CD4-positive, alpha-beta T cell (primary cell): ENCODE measurements at regions not wholly inside any gene's neighbourhood (a gene's known extent, or its start where the extent isn't known, plus 50 kb on each side); places are given as distances from the start of the nearest gene placed in this dataset.
"Not testable (repeated sequence)": the region's sequence is repeated elsewhere in the genome, so short reads cannot be mapped to it uniquely, and the experiment has no call there.

Experiments
- ATAC-seq: fragments of 200-7000 bp; cut with Tn5 transposase; one replicate; pipeline ENCODE4 v1.10.0; 2022; ENCODE audit warnings: mild to moderate bottlenecking; ENCODE audit not compliant: poor library complexity
- CTCF ChIA-PET: fragments of 350-600 bp; sonication (Branson Sonifier 250); formaldehyde crosslinking; loops from one replicate; lab custom pipeline; 2021; ENCODE audit warnings: antibody characterized with exemption, inconsistent platforms; lab: Charles Lee
- POLR2A ChIA-PET: fragments of 350-600 bp; sonication (Branson Sonifier 250); formaldehyde crosslinking; loops from one replicate; lab custom pipeline; 2021; ENCODE audit warnings: antibody characterized with exemption, inconsistent platforms; lab: Charles Lee
- DNase-seq, 14 experiments: peaks; one replicate each; pipeline ENCODE4 v3.0.0-alpha.2; 2013 to 2020; ENCODE audit warnings: mixed read lengths in 2 of 14
- H3K27ac ChIP-seq, 2 donors: one replicate each; pipeline versions ENCODE4 v1.5.1 to v1.7.0; 2013; ENCODE audit warnings: low read length in 2 of 2, low read depth in 1 of 2, mild to moderate bottlenecking in 1 of 2
- H3K27me3 ChIP-seq, 2 experiments: 1 replicate in 1 of 2; 2 replicates in 1 of 2; pipeline versions ENCODE4 v1.6.1 to v1.7.0; 2013; ENCODE audit warnings: low read length in 2 of 2, control low read depth in 1 of 2, mild to moderate bottlenecking in 1 of 2, moderate library complexity in 1 of 2; ENCODE audit not compliant: insufficient read depth in 2 of 2, control insufficient read depth in 1 of 2
- H3K36me3 ChIP-seq: one replicate; pipeline ENCODE4 v1.6.1; 2013; ENCODE audit warnings: low read length, control low read depth; ENCODE audit not compliant: insufficient read depth
- H3K4me1 ChIP-seq: one replicate; pipeline ENCODE4 v1.6.1; 2013; ENCODE audit warnings: low read length, control low read depth; ENCODE audit not compliant: insufficient read depth
- H3K4me3 ChIP-seq: one replicate; pipeline ENCODE4 v1.5.1; 2013; ENCODE audit warnings: mild to moderate bottlenecking, low read length, moderate library complexity
- H3K9me3 ChIP-seq, 2 experiments: 1 replicate in 1 of 2; 2 replicates in 1 of 2; pipeline versions ENCODE4 v1.6.1 to v1.7.0; 2013; ENCODE audit warnings: low read length in 2 of 2, mild to moderate bottlenecking in 2 of 2, control low read depth in 1 of 2, moderate library complexity in 1 of 2; ENCODE audit not compliant: control insufficient read depth in 1 of 2, insufficient read depth in 1 of 2
- H3K27ac Mint-ChIP-seq: one replicate; pipeline ENCODE4 v1.8.0; 2020; ENCODE audit warnings: mixed read lengths
- H3K27me3 Mint-ChIP-seq: one replicate; pipeline ENCODE4 v1.8.0; 2021; ENCODE audit warnings: mixed read lengths
- H3K36me3 Mint-ChIP-seq: one replicate; pipeline ENCODE4 v1.8.0; 2021; ENCODE audit warnings: low read depth, mixed read lengths
- H3K4me1 Mint-ChIP-seq: one replicate; pipeline ENCODE4 v1.8.0; 2021; ENCODE audit warnings: low read depth, mixed read lengths
- H3K4me3 Mint-ChIP-seq: one replicate; pipeline ENCODE4 v1.8.0; 2020; ENCODE audit warnings: mild to moderate bottlenecking, mixed read lengths
- H3K9me3 Mint-ChIP-seq: one replicate; pipeline ENCODE4 v1.8.0; 2020; ENCODE audit warnings: mixed read lengths
- intact Hi-C, 2 experiments: fragments of 100-400 bp; cut with DNase I in 1 of 2; cut with micrococcal nuclease in 1 of 2; formaldehyde crosslinking; loops; one replicate each; pipeline versions ENCODE4 v1.15.1 to v1.9.0; 2023 to 2025; cut with DNase I, micrococcal nuclease
- TF ChIP-seq, protein P1 (sequence below): fragments of 200-600 bp; IDR thresholded peaks from one replicate; pipeline ENCODE4 v1.8.0; 2022; ENCODE audit warnings: antibody characterized with exemption, mild to moderate bottlenecking

DNA sequence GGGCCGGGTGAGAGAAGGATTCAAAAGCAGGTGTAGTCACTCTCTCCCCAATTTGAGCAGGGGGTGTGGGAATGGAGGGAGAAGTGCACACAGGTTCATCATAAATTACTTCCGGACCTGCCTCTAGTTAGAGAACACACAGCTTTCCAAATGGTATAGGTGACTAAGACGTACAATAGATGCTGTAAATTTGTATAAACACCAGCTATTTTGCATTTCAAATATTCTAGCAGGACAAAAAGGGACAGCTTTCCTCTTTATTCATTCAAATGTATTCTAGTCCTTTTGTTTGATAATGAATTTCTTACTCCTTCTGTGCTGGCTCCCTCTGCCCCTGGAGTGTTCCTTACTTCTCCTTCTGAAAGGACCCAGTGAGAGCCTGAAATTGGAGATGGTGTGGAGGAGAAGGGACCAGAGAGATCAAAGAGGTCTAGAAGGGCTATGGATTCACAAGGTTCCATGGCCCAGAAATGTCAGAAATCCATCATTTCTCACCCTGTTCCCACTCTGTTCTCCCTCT lies 53.2 kb upstream of the SH3BP4 start:
- Histone ChIP-seq H3K36me3 (no peaks in the 10 kb centered on the region), H3K4me1 (no peaks in the 10 kb centered on the region), H3K9me3 (no peaks in the 10 kb centered on the region), H3K27ac (no peak overlapping the region), H3K27me3 (no peaks in the 10 kb centered on the region), H3K4me3 (no peak overlapping the region)
- Mint-ChIP-seq H3K4me3 (no peak overlapping the region), H3K27ac (no peak overlapping the region), H3K9me3 (no peaks in the 10 kb centered on the region), H3K36me3 (no peaks in the 10 kb centered on the region), H3K4me1 (no peaks in the 10 kb centered on the region), H3K27me3 (no peaks in the 10 kb centered on the region)
- TF ChIP-seq, protein P1, sequence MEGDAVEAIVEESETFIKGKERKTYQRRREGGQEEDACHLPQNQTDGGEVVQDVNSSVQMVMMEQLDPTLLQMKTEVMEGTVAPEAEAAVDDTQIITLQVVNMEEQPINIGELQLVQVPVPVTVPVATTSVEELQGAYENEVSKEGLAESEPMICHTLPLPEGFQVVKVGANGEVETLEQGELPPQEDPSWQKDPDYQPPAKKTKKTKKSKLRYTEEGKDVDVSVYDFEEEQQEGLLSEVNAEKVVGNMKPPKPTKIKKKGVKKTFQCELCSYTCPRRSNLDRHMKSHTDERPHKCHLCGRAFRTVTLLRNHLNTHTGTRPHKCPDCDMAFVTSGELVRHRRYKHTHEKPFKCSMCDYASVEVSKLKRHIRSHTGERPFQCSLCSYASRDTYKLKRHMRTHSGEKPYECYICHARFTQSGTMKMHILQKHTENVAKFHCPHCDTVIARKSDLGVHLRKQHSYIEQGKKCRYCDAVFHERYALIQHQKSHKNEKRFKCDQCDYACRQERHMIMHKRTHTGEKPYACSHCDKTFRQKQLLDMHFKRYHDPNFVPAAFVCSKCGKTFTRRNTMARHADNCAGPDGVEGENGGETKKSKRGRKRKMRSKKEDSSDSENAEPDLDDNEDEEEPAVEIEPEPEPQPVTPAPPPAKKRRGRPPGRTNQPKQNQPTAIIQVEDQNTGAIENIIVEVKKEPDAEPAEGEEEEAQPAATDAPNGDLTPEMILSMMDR: no peak
- ChIA-PET CTCF (no interaction called here), POLR2A (no interaction called here)
- ATAC-seq (no peak), DNase-seq (no peak)
- intact Hi-C loops: no loop called here

DNA sequence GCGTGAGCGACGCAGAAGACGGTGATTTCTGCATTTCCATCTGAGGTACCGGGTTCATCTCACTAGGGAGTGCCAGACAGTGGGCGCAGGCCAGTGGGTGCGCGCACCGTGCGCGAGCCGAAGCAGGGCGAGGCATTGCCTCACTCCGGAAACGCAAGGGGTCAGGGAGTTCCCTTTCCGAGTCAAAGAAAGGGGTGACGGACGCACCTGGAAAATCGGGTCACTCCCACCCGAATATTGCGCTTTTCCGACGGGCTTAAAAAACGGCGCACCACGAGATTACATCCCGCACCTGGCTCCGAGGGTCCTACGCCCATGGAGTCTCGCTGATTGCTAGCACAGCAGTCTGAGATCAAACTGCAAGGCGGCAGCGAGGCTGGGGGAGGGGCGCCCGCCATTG lies 63.4 kb upstream of the SH3BP4 start:
- H3K27ac ChIP-seq, H3K9me3 Mint-ChIP-seq, H3K4me1 ChIP-seq, H3K4me3 ChIP-seq, ATAC-seq, H3K36me3 ChIP-seq, intact Hi-C loops, H3K36me3 Mint-ChIP-seq, H3K27me3 ChIP-seq, POLR2A ChIA-PET, DNase-seq, CTCF ChIA-PET, H3K4me1 Mint-ChIP-seq, H3K27ac Mint-ChIP-seq, H3K9me3 ChIP-seq: not testable (repeated sequence)
- peaks cover 17% of the 10 kb centered on the region for H3K27me3 Mint-ChIP-seq
- H3K4me3 Mint-ChIP-seq: peak overlapping the region; percentile 30

DNA sequence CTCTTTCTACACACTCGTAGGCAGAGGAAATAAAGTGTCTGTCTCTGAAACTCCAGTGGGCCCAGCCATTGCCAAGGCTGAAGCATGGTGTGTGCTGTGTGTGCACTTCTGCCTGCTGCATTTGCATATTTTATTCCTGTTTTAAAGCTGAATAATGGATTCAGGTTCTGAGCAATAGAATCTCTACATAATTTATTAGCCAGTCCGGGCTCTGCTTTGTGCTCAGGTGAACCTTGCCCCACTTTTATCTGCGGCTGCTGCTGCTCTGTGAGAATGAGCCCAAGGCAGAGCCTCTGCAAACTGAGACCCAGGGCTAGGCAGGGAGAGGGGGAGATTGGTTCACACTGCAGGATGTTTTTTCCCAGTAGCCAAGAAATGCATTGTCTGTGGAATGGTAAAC lies 64.6 kb upstream of the SH3BP4 start:
- Mint-ChIP-seq H3K27me3 (peaks cover 22% of the 10 kb centered on the region), H3K4me3 (no peak overlapping the region), H3K9me3 (no peaks in the 10 kb centered on the region), H3K4me1 (no peaks in the 10 kb centered on the region), H3K36me3 (no peaks in the 10 kb centered on the region), H3K27ac (no peak overlapping the region)
- ChIA-PET POLR2A (no interaction called here), CTCF (no interaction called here)
- intact Hi-C loops: no loop called here
- H3K9me3 ChIP-seq: peaks cover 0 to 5% of the 10 kb centered on the region in 2 experiments
- H3K4me3 ChIP-seq: no peak overlapping the region
- no peaks in the 10 kb centered on the region for H3K27me3 ChIP-seq
- no peaks in the 10 kb centered on the region for H3K4me1 ChIP-seq
- no peak overlapping the region for H3K27ac ChIP-seq
- DNase-seq (no peak), ATAC-seq (no peak)
- TF ChIP-seq, protein P1: no peak
- H3K36me3 ChIP-seq: no peaks in the 10 kb centered on the region

DNA sequence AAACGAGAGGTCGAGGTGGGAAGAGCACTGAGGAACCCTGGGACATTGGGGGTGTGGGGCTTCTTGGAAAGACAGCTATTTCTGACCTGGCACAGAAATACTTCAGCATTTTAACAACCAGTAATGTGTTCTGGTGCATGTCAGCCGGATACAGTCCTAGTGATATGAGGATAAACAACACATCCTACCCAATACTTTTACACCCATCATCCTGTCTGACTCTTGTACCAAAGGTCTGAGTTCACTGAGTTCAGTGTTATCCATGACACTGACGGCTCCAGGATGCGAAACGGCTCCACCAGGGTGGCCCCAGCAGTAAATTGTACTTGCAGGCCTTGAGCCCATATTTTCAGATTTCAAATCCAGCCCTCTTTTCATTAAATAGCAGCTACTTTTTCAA lies 65.9 kb upstream of the SH3BP4 start:
- POLR2A ChIA-PET: no interaction called here
- H3K27ac Mint-ChIP-seq: no peak overlapping the region

More for the DNA sequence above, 65.9 kb upstream of the SH3BP4 start:
- CTCF ChIA-PET: no interaction called here
- TF ChIP-seq, protein P1: no peak
- DNase-seq: no peak
- intact Hi-C loops: no loop called here
- H3K27me3 Mint-ChIP-seq: peaks cover 22% of the 10 kb centered on the region
- Histone ChIP-seq H3K4me3 (no peak overlapping the region), H3K4me1 (no peaks in the 10 kb centered on the region), H3K9me3 (peaks cover 0 to 5% of the 10 kb centered on the region in 2 experiments), H3K27ac (no peak overlapping the region), H3K27me3 (no peaks in the 10 kb centered on the region), H3K36me3 (no peaks in the 10 kb centered on the region)
- ATAC-seq: no peak
- no peak overlapping the region for H3K4me3 Mint-ChIP-seq
- H3K4me1 Mint-ChIP-seq: no peaks in the 10 kb centered on the region
- no peaks in the 10 kb centered on the region for H3K9me3 Mint-ChIP-seq
- no peaks in the 10 kb centered on the region for H3K36me3 Mint-ChIP-seq
